ENCODE measurements at regions not wholly inside any gene's neighbourhood (a gene's known extent, or its start where the extent isn't known, plus 50 kb on each side); places are given as distances from the start of the nearest gene placed in this dataset.

GRCh38 chr12:53806721-53807120 lies 54.9 kb upstream of the CISTR start:
- DNase-seq (ENCODE audit: low spot score in 2 of 2), result no peak
- no peaks in the 10 kb centered on the region for H3K36me3 ChIP-seq
- TF ChIP-seq POLR2AphosphoS5 (IDR thresholded peaks at IDR 0.05) (no peak), EP300 (IDR thresholded peaks at IDR 0.05) (no peak), CTCF (IDR thresholded peaks at IDR 0.05) (no peak), POLR2A (IDR thresholded peaks at IDR 0.05) (no peak)
- no peak overlapping the region for H3K4me3 ChIP-seq
- H3K27me3 ChIP-seq, result peaks cover 33% of the 10 kb centered on the region
- WGBS, result 89% methylated on average over 7 of the region's 7 CpGs
- no peaks in the 10 kb centered on the region for H3K9me3 ChIP-seq
- H3K27ac ChIP-seq, result no peak overlapping the region
- H3K4me1 ChIP-seq, result no peaks in the 10 kb centered on the region

- WGBS, result 94% methylated on average over 8 of the region's 8 CpGs
- Histone ChIP-seq H3K27ac (no peak overlapping the region), H3K27me3 (peaks cover 27% of the 10 kb centered on the region), H3K4me1 (no peaks in the 10 kb centered on the region), H3K9me3 (no peaks in the 10 kb centered on the region), H3K4me3 (no peak overlapping the region), H3K36me3 (no peaks in the 10 kb centered on the region)
- no peak for DNase-seq (ENCODE audit: low spot score in 2 of 2)
- TF ChIP-seq EP300 (IDR thresholded peaks at IDR 0.05), result no peak
- no peak for TF ChIP-seq POLR2AphosphoS5 (IDR thresholded peaks at IDR 0.05)
- no peak for TF ChIP-seq CTCF (IDR thresholded peaks at IDR 0.05)
- TF ChIP-seq POLR2A (IDR thresholded peaks at IDR 0.05), result no peak
Observed at GRCh38 chr12:53807322-53807860, 55.6 kb upstream of the CISTR start.

- no peaks in the 10 kb centered on the region for H3K36me3 ChIP-seq
- TF ChIP-seq POLR2AphosphoS5 (IDR thresholded peaks at IDR 0.05) (no peak), EP300 (IDR thresholded peaks at IDR 0.05) (no peak), CTCF (IDR thresholded peaks at IDR 0.05) (no peak), POLR2A (IDR thresholded peaks at IDR 0.05) (no peak)
- H3K27ac ChIP-seq, result no peak overlapping the region
- no peak overlapping the region for H3K4me3 ChIP-seq
- H3K4me1 ChIP-seq, result no peaks in the 10 kb centered on the region
- H3K9me3 ChIP-seq, result no peaks in the 10 kb centered on the region
- no peak for DNase-seq (ENCODE audit: low spot score in 2 of 2)
- peaks cover 24% of the 10 kb centered on the region for H3K27me3 ChIP-seq
- WGBS, result 48% methylated on average over 5 of the region's 5 CpGs
Observed at GRCh38 chr12:53808023-53808705, 56.4 kb upstream of the CISTR start.

DNA sequence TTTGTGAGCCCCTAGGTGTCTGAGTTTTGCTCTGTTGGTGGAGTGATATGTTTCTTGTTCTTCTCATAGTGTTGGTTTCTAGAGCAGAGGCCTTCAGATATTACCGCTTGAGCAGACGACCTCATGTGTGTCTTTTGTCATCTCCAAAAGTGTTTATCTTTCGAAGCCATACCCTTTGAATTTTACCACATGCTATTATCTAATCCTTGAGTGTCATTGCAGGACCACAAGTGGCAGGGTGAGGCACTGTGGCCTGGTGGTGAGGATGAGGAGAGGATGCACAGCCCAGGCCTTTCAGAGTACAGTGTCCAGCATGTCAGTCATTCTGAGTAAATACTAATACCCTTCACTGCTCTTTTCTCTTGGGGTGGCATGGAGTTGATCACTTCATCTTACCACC lies 57.2 kb upstream of the CISTR start:
- H3K27ac ChIP-seq, result no peak overlapping the region
- no peaks in the 10 kb centered on the region for H3K9me3 ChIP-seq
- WGBS, result 94% methylated on average over 3 of the region's 3 CpGs
- H3K4me1 ChIP-seq, result no peaks in the 10 kb centered on the region
- no peak overlapping the region for H3K4me3 ChIP-seq
- TF ChIP-seq POLR2AphosphoS5 (IDR thresholded peaks at IDR 0.05) (no peak), CTCF (IDR thresholded peaks at IDR 0.05) (no peak), EP300 (IDR thresholded peaks at IDR 0.05) (no peak), POLR2A (IDR thresholded peaks at IDR 0.05) (no peak)
- H3K36me3 ChIP-seq, result no peaks in the 10 kb centered on the region
- no peak for DNase-seq (ENCODE audit: low spot score in 2 of 2)
- peaks cover 16% of the 10 kb centered on the region for H3K27me3 ChIP-seq

GRCh38 chr12:53810950-53811349 lies 59.2 kb upstream of the CISTR start:
- WGBS, result 74% methylated on average over 1 of the region's 1 CpG
- Histone ChIP-seq H3K27ac (no peak overlapping the region), H3K4me3 (no peak overlapping the region), H3K9me3 (no peaks in the 10 kb centered on the region), H3K27me3 (peaks cover 22% of the 10 kb centered on the region), H3K36me3 (no peaks in the 10 kb centered on the region), H3K4me1 (no peaks in the 10 kb centered on the region)
- no peak for DNase-seq (ENCODE audit: low spot score in 2 of 2)
- TF ChIP-seq CTCF (IDR thresholded peaks at IDR 0.05), result no peak
- TF ChIP-seq POLR2A (IDR thresholded peaks at IDR 0.05), result no peak
- TF ChIP-seq EP300 (IDR thresholded peaks at IDR 0.05), result no peak

Measured in suprapubic skin (tissue), 4 donors.